8988T (cell line): ENCODE measurements at regions not wholly inside any gene's neighbourhood (a gene's known extent, or its start where the extent isn't known, plus 50 kb on each side); places are given as distances from the start of the nearest gene placed in this dataset.
"Not testable (repeated sequence)": the region's sequence is repeated elsewhere in the genome, so short reads cannot be mapped to it uniquely, and the experiment has no call there.

Source experiments
- DNase-seq: peaks from one replicate; pipeline ENCODE4 v3.0.0; 2011

DNA sequence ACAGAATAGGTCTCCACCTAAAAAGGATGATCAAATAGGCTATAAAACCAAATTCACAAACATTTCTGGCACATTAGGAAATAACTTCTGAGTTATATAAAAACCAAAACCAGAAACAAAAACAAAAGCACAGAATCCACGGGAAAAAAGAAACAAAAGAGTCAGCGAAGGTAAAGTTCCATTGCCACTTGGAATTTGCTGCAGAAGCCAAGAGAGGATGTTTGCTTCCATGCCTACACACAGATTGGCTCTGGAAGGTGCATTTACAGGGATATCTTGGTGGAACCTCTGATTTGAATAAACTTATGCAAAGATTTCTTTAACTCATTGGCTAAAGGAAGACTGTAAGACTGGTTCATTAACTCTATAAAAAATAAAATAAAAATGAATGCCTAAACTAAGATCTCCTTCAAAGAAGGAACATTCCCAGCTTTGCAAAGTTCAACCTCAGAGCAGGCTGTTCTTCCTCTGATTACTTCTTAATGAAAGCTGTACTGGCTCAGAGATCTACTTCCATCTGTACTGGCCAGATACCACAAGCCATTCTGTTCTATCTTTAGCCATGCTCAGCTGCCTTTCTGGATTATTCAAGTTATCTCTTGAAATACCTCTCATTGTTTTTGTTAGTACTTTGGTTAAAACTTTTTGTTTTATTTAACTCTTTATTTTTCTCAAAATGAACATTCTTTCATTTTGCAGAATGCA lies 537.5 kb upstream of the CCDC54 start:
- DNase-seq = no peak

DNA sequence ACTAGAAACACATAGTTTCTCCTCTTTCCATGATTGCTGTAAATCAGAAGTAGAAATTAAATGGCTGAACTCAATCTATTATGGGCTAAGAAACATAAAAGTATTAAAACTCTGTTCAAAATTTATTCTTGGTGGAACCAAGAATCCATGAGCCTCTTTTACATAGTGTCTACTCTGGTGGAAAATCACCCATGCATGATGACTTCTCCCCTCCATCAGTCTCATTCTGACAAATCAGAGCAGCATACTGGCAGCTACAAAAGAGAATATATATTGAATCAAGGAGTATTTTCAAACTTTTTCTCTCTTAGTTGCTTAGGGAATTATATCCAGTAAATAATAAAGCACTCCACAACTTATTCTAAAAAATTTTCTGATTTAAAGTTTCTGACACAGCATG lies 536.9 kb upstream of the CCDC54 start:
- no peak for DNase-seq

DNA sequence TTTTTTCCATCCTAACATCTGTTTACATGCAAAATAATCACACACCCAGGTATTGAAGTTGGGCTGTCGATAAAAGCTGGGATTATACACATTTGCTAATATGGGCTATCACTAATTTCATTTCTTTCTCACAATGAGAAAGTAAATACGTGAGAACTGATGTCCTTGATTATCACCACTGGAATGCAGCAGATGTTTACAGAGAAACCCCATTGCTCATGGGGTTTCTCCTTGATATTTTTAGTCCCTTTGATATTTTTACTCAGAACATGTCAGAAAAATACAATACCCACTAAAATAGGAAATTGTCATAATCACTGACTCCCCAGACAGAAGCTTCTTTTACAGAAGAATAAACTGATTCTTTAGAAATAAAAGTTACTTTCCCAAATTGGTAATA lies 535.1 kb upstream of the CCDC54 start:
- DNase-seq = no peak

DNA sequence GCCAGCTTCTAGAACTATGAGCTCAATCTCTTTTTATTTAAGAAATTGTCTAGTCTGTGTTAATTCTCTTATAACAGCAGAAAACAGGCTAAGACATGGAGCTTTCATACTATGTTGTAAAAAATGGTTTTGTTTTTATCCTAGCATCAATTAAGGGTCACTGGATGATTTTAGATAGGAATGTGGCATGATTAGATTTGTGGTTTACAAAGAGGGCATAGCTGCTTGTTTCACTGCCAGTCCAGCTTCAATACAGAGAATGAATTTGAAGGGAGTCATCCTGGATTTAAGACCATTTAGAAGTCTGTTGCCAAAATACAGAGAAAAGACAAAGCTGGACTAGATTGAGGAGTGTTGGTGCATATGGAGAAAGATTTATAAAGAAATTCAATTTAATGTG lies 532.6 kb upstream of the CCDC54 start:
- DNase-seq = no peak

DNA sequence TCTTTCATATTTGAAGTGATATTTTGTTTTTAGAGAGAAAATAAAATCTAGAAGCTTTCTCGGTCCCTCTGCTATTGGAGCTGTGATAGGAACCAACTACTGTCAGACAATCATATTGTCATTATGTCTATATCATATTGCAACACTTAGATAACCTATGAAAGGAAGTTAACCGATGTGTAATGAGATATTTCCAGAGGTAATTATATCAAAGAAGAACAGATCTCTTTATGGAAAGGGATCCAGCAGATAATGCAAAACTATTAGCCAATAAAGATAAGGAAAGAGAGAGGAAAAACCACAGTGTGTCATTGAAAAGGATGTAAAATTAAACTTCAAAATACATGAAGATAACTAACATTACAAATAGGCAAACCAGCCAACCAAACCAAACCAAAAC lies 529.1 kb upstream of the CCDC54 start:
- no peak for DNase-seq

DNA sequence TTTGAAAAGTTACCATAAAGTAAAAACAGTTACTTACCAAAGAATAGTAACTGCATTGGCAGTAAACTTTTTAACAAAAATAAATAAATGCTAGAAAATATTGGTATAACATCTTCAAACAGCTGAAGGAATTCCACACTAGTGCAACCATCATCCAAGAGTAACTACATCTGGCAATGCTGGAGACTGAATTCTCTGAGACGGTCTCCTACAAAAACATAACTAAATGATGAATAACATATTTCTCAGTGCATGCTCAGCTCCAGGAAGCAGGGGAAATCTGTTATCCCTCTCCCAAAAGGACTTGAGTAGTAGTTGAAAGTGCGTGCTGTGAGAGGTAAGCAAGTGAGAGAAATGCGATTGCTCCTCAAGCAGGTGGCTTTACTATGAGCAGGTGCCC lies 526.8 kb upstream of the CCDC54 start:
- no peak for DNase-seq

DNA sequence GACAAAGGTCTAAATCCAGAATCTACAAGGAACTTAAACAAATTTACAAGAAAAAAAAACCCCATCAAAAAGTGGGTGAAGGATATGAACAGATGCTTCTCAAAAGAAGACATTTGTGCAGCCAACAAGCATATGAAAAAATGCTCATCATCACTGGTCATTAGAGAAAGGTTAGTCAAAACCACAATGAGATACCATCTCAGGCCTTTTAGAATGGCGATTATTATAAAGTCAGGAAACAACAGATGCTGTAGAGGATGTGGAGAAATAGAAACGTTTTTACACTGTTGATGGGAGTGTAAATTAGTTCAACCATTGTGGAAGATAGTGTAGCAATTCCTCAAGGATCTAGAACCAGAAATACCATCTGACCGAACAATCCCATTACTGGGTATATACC lies 518.9 kb upstream of the CCDC54 start:
- not testable (repeated sequence) for DNase-seq

DNA sequence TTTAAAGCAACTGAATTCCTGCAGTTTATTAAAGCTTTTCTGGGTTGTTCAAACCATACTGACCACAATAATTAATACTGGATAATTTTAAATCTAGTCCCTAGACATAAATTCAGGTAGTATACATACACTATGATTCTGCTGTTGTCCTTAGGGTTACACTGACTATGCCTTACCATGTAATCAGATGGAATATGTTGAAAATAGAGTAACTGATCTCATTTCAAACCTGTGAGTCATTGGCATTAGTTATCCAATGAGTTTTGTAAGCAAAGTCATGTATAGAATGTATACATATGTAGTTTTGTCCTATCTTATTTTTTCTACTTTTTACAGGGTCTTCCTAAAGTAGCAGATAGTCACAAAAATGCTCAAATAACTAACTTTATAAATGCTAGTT lies 517.1 kb upstream of the CCDC54 start:
- no peak for DNase-seq

DNA sequence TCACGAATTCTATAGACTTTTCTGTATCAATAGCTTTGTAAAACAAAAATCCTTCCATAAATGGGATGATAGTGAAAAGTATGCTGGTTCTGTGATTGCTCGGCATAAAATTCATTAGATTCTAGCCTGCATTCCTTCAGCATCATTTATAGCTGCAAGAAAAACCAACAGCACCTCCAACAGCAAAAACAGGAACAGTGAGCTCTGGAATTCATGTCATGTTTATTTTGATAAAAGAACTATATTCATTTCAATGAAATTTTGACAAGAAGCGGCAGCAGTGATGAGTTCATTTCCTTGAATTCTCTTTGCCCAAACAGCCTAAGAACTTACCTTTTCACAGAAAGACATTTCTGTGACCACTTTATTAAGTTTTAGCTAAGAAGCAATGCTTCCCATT lies 515.2 kb upstream of the CCDC54 start:
- no peak for DNase-seq

DNA sequence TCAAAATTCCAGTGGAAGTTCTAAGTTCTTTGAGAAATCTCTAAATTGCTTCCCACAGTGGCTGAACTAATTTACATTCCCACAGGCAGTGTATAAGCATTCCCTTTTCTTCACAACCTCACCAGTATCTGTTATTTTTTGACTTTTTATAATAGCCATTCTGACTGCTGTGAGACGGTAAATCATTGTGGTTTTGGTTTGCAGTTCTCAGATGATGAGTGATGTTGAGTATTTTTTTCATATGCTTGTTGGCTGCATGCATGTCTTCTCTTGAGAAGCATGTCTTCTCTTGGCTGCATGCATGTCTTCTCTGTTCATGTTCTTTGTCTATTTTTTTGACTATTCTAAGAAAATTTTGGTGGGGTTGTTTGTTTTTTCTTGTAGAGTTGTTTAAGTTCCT lies 499.6 kb upstream of the CCDC54 start:
- DNase-seq = no peak

DNA sequence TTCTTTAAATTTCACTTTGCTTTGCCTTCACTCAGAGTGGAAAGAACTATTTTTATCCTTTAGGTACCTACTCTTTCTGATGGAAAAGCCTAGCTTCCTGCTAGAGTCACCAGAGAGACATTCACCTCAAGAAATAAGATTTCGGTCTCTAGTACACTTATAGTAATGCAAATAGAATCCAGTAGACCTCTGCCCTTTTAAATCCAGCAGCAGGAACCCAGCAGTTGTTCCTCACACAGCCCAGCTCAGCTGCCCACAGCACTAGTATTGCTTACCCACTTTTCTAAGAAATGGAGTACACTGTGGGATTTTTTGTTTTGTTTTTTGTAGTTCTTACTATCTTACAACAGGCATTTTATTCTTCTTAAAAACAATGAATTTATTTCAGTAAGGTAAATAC lies 497.0 kb upstream of the CCDC54 start:
- no peak for DNase-seq

DNA sequence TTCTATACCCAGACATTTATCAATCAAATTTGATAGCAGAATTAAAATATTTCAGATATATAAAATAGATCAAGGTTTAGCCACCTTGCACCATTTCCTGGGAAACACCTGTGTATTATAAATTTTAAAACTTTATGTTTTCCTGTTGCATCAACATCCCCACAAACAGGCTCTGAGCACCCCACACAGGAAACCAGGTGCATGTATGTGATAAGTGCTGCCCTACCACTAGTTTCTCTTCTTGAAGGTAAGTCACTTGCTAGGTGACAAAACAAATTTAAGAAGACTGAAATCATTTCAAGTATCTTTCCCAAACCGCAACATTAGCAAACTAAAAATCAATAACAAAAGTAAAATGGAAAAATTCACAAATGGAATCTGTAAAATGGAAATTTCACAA lies 496.1 kb upstream of the CCDC54 start:
- DNase-seq = no peak

DNA sequence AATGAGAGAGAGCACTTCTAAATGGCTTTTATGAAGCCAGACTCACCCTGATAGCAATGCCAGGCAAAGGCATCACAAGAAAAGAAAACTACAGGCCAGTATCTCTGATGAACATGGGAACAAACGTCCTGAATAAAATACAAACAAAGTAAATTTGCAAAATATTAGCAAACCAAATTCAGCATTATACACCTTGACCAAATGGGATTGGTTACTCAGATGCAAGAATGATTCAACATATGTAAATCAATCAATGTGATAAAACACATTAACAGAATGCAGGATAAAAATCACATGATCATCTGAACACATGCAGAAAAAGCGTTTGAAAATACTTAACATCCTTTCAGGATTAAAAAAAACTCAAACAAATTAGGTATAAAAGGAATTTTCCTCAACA lies 494.9 kb upstream of the CCDC54 start:
- no peak for DNase-seq

DNA sequence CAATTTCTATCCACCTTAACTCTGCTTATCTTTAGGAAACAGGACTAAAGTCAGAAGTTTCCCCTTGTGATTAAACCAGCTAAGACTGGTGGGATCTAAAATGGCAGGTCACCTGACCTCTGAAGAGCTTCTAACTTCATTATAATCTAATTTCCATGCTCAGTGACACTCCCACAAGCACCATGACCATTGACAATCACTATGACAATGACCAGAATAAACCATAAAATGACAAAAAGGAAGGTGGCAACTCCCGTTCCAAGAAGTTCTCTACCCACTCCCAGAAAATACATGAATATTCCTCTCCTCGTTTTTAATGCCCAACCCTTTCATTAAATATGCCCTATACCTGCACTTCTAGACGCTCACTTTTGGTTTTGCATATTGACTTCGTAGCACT lies 471.2 kb upstream of the CCDC54 start:
- no peak for DNase-seq

DNA sequence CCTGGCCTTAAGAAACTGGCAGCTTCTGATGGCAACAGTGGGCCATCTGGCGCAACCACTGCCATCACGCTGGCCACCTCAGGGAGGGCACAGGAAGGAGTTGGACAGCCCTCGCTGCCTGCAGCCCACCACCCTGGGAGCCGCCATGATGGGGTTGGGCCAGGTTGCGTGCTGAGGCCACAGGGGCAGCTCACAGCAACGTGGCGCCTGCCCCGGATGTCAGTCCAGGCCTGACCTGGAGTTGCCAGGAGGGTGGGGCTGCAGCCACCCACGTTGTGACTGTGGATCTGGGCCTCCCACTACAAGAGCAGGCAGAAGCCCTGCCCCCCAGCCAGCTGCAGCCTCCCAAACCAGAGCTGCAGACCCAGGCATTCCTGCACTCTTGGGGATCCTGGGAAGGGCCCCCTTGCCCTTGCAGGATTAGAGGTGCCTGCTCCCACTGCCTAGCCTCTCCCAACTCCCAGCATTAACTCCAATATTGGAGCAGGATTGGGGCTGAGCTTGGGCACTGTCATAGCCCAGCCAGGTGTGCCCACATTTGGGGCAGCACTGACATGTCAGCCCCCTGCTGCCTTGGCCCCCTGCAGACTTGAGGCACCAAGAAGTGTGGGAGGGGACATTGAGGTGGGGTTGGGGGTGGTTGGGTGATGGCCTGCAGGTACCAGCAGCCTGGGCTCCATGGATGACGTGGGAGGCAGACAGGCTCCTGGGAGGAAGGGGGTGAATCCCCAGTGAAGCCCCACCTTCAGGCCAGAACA lies 468.9 kb upstream of the CCDC54 start:
- DNase-seq = no peak

DNA sequence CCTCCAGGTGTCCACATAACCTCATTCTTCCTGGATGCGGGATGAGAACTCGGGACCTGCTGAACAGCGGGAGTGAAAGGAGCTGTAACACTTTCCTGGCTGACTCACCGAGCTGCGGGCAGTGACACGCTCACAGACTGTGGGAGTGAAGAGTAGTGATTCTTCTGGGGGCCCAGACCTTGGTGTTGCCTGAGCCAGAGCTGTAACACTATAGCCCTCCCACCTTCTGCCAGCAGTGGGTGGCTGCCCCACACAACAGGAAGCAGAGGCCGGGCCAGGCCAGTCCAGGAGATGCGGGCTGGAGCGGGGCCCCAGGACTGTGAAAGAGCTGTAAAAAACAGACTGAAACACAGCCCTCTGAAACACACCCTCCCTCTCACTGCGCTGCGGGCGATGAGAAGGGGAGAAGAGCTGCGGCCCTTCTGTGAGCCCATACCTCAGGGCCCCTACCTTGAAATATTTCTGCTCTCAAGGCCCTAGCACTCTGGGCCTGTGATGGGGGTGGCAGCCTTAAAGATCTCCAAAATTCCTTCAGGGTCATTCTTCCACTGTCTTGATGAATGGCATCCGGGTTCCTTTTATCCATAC lies 464.0 kb upstream of the CCDC54 start:
- DNase-seq = no peak

DNA sequence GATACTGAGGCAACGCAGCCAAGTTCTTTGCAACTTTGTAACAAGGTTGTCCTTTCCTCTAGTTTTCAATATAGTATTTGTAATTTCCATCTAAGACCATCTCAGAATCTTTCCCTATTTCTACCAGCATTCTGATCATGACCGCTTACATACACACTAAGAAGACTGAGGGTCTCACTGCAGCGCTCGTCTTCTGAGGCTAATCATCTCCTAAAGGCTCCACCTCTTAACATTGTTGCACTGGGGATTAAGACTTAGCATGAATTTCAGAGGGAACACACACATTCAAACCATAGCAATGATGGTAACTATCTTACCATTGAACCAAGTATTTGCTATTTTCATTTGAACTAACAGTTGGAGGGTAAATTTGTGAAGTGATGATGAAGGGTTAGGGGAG lies 463.3 kb upstream of the CCDC54 start:
- DNase-seq = no peak

DNA sequence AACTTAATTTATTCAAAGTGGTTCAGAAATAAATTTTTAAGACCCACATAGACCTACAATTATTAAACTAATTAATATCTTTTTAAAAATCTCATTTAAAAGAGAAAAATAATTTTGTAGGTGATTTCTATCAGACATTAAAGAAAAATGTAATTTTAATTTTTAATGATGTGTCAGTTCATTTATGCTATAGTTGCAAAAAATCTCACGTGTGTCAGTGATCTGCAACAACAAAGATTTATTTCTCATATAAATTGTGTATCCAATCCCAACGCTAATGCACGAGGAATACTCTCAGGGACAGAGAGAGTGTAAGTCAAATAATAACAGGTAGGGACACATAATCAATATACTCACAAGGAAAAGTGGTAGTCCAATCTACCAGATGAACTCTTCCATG lies 456.6 kb upstream of the CCDC54 start:
- DNase-seq = no peak

DNA sequence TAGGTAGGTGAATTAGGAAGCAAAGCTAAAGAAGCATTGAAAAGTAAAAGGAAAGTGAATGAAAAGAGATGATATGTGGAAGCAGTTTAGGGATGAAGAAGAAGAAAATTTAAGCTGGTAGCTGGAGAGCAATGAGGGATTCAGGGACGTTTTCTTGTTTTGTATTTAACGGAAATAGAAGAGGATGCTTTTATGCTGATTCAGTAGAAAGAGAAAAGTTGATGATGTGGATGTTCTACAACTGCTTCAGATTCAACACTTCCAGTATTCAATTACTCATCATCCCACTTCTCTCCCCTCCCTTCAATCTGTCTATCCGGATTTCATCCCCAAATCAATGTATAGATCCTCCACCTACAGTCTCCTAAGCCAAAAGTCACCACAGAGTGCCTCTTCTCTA lies 448.2 kb upstream of the CCDC54 start:
- no peak for DNase-seq

DNA sequence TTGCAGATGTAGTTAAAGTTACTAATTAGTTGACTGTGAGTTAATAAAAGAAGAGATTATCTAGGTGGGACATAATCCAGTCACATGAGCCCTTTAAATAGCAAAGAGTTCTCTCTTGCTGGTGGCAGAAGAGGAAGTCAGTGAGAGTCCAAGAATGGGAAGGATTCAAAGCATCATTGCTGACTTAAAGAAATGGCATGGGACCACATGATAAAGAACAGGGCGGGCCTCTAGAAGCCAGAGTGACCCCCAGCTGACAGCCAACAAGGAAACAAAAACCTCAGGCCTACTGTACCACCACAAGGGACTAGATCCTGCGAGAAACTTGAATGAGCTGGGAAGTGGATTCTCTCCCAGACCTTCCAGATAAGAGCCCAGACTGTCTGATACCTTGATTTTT lies 447.2 kb upstream of the CCDC54 start:
- DNase-seq = no peak

DNA sequence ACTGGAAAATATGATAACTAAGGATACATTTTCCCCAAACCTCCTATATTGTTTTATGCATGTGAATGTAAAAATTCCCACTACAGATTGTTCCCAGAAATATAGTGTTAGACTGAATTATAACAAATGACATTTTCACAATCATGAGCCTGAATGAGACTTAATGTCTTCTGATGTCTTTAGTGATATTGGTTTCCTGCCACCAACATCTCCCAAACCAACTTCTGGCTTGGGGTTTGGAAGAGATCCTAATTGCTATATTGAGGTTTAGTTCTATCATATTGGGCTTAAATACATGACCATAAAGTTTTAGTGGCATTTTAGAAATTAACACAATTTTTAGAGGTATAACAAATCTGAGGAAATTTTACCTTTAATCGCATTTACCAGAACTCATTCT lies 445.3 kb upstream of the CCDC54 start:
- DNase-seq = no peak

DNA sequence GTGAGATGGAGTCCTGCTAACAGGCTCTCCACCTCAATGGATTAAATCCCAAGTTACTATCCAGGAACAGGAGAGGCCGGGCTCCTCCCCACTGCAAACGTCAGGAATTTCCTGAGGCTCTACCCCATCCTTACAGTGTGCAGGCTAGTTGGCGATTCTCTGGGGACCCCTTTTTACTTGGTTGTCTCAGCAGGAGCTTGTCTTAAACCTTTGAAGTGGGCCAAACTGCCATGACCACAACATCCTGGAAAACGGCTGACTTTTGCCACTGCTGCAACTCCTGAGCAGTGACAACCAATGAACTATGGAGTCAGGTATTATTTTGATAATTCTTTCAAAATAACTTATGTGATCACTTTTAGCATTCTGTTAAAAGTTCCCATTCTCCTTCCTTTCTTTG lies 440.9 kb upstream of the CCDC54 start:
- DNase-seq = no peak

DNA sequence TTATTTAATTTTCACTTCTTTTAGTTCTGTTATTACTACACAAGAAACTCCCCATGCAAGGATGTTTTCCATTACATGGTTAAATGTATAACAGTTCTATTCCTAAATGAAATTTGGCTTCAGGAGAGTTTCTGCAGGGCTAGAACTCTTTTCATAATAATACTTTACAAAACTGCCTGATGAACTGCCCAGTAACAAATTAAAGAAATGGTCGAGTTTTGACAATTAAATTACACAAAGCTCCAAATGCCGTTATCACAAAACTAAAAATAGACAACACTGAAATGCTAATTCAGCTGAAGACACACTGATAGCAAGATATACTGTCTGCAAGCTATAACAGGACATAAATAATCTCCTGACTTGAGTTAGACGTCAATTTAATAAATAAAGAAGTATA lies 435.2 kb upstream of the CCDC54 start:
- DNase-seq = no peak

DNA sequence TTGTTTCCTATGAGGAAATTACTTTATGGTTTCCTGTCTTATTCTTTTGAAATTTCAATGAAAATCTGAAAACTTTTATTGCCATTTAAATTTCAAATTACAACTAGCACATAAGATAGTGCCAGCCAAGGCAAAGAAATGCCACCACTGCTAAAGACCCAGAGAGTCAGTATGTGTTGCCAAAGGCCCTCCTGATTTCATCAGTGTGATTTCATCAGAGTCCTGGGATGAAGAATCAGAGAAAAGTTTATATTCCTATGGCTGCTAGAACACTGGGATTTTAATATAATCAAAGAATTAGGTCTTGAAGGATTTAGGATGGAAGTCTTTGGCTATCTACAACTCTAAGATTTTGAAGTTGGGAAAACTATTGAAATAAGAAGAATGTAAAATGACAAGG lies 434.2 kb upstream of the CCDC54 start:
- DNase-seq = no peak

DNA sequence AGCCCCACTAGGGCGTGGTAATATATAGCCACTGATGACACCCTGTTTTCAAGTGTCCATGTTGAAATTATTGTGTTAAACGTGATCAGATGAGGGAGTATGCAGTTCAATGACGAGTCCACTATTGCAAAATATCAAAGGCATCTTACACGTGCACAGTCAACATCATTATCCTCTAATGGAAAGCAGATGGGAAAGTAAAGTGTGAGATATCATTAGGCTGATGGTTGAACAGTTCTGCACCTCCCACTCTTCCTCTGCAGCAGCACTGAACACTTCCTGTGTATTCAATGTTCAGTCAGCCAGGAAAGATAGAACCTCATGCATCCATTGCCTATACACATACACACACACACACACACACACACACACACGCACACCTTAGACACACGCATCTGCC lies 431.8 kb upstream of the CCDC54 start:
- DNase-seq = no peak
